ENCODE measurements at regions not wholly inside any gene's neighbourhood (a gene's known extent, or its start where the extent isn't known, plus 50 kb on each side); places are given as distances from the start of the nearest gene placed in this dataset.

- H3K9ac ChIP-seq (ENCODE audit: low read length), result no peak overlapping the region
- no peaks in the 10 kb centered on the region for H3K9me3 ChIP-seq (ENCODE audit: low read length)
- no peaks in the 10 kb centered on the region for H3K4me1 ChIP-seq (ENCODE audit: low read length)
- no peaks in the 10 kb centered on the region for H4K20me1 ChIP-seq (ENCODE audit: insufficient read depth, low read depth, low read length)
- H3K27me3 ChIP-seq (ENCODE audit: low read length), result no peaks in the 10 kb centered on the region
- no peaks in the 10 kb centered on the region for H3K79me2 ChIP-seq (ENCODE audit: low read length)
- H2AFZ ChIP-seq (ENCODE audit: low read length), result no peak overlapping the region
- H3K27ac ChIP-seq (ENCODE audit: low read length), result no peak overlapping the region
- no peaks in the 10 kb centered on the region for H3K9me2 ChIP-seq (replicated peaks; ENCODE audit: insufficient read depth, low read length)
- H3K4me3 ChIP-seq (ENCODE audit: low read length), result no peak overlapping the region
- H3K4me2 ChIP-seq (ENCODE audit: low read depth, low read length, poor library complexity, severe bottlenecking), result no peak overlapping the region
- no peaks in the 10 kb centered on the region for H3K36me3 ChIP-seq (ENCODE audit: insufficient read depth, low read length)
- DNase-seq, result no peak
Observed at GRCh38 chr9:106535439-106535838, 327.5 kb upstream of the ZNF462 start.

GRCh38 chr9:106557996-106558667 lies 304.8 kb upstream of the ZNF462 start:
- no peak overlapping the region for H3K27ac ChIP-seq (ENCODE audit: low read length)
- H3K9me3 ChIP-seq (ENCODE audit: low read length), result no peaks in the 10 kb centered on the region
- H2AFZ ChIP-seq (ENCODE audit: low read length), result no peak overlapping the region
- no peak overlapping the region for H3K4me3 ChIP-seq (ENCODE audit: low read length)
- H3K9me2 ChIP-seq (replicated peaks; ENCODE audit: insufficient read depth, low read length), result no peaks in the 10 kb centered on the region
- no peaks in the 10 kb centered on the region for H4K20me1 ChIP-seq (ENCODE audit: insufficient read depth, low read depth, low read length)
- no peaks in the 10 kb centered on the region for H3K4me1 ChIP-seq (ENCODE audit: low read length)
- H3K4me2 ChIP-seq (ENCODE audit: low read depth, low read length, poor library complexity, severe bottlenecking), result no peak overlapping the region
- H3K9ac ChIP-seq (ENCODE audit: low read length), result no peak overlapping the region
- no peaks in the 10 kb centered on the region for H3K79me2 ChIP-seq (ENCODE audit: low read length)
- no peak for DNase-seq
- H3K27me3 ChIP-seq (ENCODE audit: low read length), result no peaks in the 10 kb centered on the region
- H3K36me3 ChIP-seq (ENCODE audit: insufficient read depth, low read length), result no peaks in the 10 kb centered on the region

GRCh38 chr9:106560540-106560939 lies 302.4 kb upstream of the ZNF462 start:
- no peaks in the 10 kb centered on the region for H4K20me1 ChIP-seq (ENCODE audit: insufficient read depth, low read depth, low read length)
- no peaks in the 10 kb centered on the region for H3K36me3 ChIP-seq (ENCODE audit: insufficient read depth, low read length)
- no peak overlapping the region for H3K4me3 ChIP-seq (ENCODE audit: low read length)
- H3K4me1 ChIP-seq (ENCODE audit: low read length), result no peaks in the 10 kb centered on the region
- no peak overlapping the region for H2AFZ ChIP-seq (ENCODE audit: low read length)
- no peaks in the 10 kb centered on the region for H3K9me3 ChIP-seq (ENCODE audit: low read length)
- no peaks in the 10 kb centered on the region for H3K79me2 ChIP-seq (ENCODE audit: low read length)
- H3K9me2 ChIP-seq (replicated peaks; ENCODE audit: insufficient read depth, low read length), result 0 out of 2 replicates have a peak, but pooled peaks cover 7% of the 10 kb centered on the region
- DNase-seq, result peak; percentile 43
- H3K27me3 ChIP-seq (ENCODE audit: low read length), result no peaks in the 10 kb centered on the region
- no peak overlapping the region for H3K4me2 ChIP-seq (ENCODE audit: low read depth, low read length, poor library complexity, severe bottlenecking)
- H3K27ac ChIP-seq (ENCODE audit: low read length), result no peak overlapping the region
- no peak overlapping the region for H3K9ac ChIP-seq (ENCODE audit: low read length)

- Histone ChIP-seq H3K27me3 (ENCODE audit: low read length) (no peaks in the 10 kb centered on the region), H4K20me1 (ENCODE audit: insufficient read depth, low read depth, low read length) (no peaks in the 10 kb centered on the region), H3K79me2 (ENCODE audit: low read length) (no peaks in the 10 kb centered on the region), H3K27ac (ENCODE audit: low read length) (no peak overlapping the region), H3K9me3 (ENCODE audit: low read length) (peaks cover 6% of the 10 kb centered on the region; the same call in 1 of the 2 replicates), H3K4me3 (ENCODE audit: low read length) (no peak overlapping the region), H3K4me1 (ENCODE audit: low read length) (no peaks in the 10 kb centered on the region), H3K36me3 (ENCODE audit: insufficient read depth, low read length) (no peaks in the 10 kb centered on the region), H3K4me2 (ENCODE audit: low read depth, low read length, poor library complexity, severe bottlenecking) (no peak overlapping the region), H3K9me2 (replicated peaks; ENCODE audit: insufficient read depth, low read length) (no peaks in the 10 kb centered on the region), H2AFZ (ENCODE audit: low read length) (no peak overlapping the region), H3K9ac (ENCODE audit: low read length) (no peak overlapping the region)
- DNase-seq, result no peak
Observed at GRCh38 chr9:106575823-106576222, 287.1 kb upstream of the ZNF462 start.

GRCh38 chr9:106576232-106576760 lies 286.7 kb upstream of the ZNF462 start:
- Histone ChIP-seq H4K20me1 (ENCODE audit: insufficient read depth, low read depth, low read length) (no peaks in the 10 kb centered on the region), H3K4me2 (ENCODE audit: low read depth, low read length, poor library complexity, severe bottlenecking) (no peak overlapping the region)
- DNase-seq, result no peak

GRCh38 chr9:106577121-106577520 lies 285.8 kb upstream of the ZNF462 start:
- Histone ChIP-seq H2AFZ (ENCODE audit: low read length) (no peak overlapping the region), H3K36me3 (ENCODE audit: insufficient read depth, low read length) (no peaks in the 10 kb centered on the region), H3K27ac (ENCODE audit: low read length) (no peak overlapping the region), H3K4me2 (ENCODE audit: low read depth, low read length, poor library complexity, severe bottlenecking) (no peak overlapping the region), H3K9ac (ENCODE audit: low read length) (no peak overlapping the region), H3K79me2 (ENCODE audit: low read length) (no peaks in the 10 kb centered on the region), H3K27me3 (ENCODE audit: low read length) (no peaks in the 10 kb centered on the region), H3K9me2 (replicated peaks; ENCODE audit: insufficient read depth, low read length) (no peaks in the 10 kb centered on the region), H3K9me3 (ENCODE audit: low read length) (peaks cover 6% of the 10 kb centered on the region; the same call in 1 of the 2 replicates), H3K4me3 (ENCODE audit: low read length) (no peak overlapping the region), H3K4me1 (ENCODE audit: low read length) (no peaks in the 10 kb centered on the region), H4K20me1 (ENCODE audit: insufficient read depth, low read depth, low read length) (no peaks in the 10 kb centered on the region)
- no peak for DNase-seq

More at GRCh38 chr9:106576232-106576760, 286.7 kb upstream of the ZNF462 start:
- H3K36me3 ChIP-seq (ENCODE audit: insufficient read depth, low read length), result no peaks in the 10 kb centered on the region
- H3K27ac ChIP-seq (ENCODE audit: low read length), result no peak overlapping the region
- H3K9me3 ChIP-seq (ENCODE audit: low read length), result peaks cover 6% of the 10 kb centered on the region; the same call in 1 of the 2 replicates
- no peaks in the 10 kb centered on the region for H3K27me3 ChIP-seq (ENCODE audit: low read length)
- H2AFZ ChIP-seq (ENCODE audit: low read length), result no peak overlapping the region
- H3K4me3 ChIP-seq (ENCODE audit: low read length), result no peak overlapping the region
- H3K9ac ChIP-seq (ENCODE audit: low read length), result no peak overlapping the region
- no peaks in the 10 kb centered on the region for H3K79me2 ChIP-seq (ENCODE audit: low read length)
- H3K9me2 ChIP-seq (replicated peaks; ENCODE audit: insufficient read depth, low read length), result no peaks in the 10 kb centered on the region
- H3K4me1 ChIP-seq (ENCODE audit: low read length), result no peaks in the 10 kb centered on the region

- Histone ChIP-seq H4K20me1 (ENCODE audit: insufficient read depth, low read depth, low read length) (no peaks in the 10 kb centered on the region), H3K4me3 (ENCODE audit: low read length) (no peak overlapping the region), H3K36me3 (ENCODE audit: insufficient read depth, low read length) (no peaks in the 10 kb centered on the region), H3K9me2 (replicated peaks; ENCODE audit: insufficient read depth, low read length) (no peaks in the 10 kb centered on the region), H2AFZ (ENCODE audit: low read length) (no peak overlapping the region), H3K9me3 (ENCODE audit: low read length) (peaks cover 6% of the 10 kb centered on the region; the same call in 1 of the 2 replicates), H3K9ac (ENCODE audit: low read length) (no peak overlapping the region), H3K27me3 (ENCODE audit: low read length) (no peaks in the 10 kb centered on the region), H3K4me1 (ENCODE audit: low read length) (no peaks in the 10 kb centered on the region), H3K79me2 (ENCODE audit: low read length) (no peaks in the 10 kb centered on the region), H3K4me2 (ENCODE audit: low read depth, low read length, poor library complexity, severe bottlenecking) (no peak overlapping the region), H3K27ac (ENCODE audit: low read length) (no peak overlapping the region)
- DNase-seq, result no peak
Observed at GRCh38 chr9:106580546-106580945, 282.4 kb upstream of the ZNF462 start.

GRCh38 chr9:106581973-106582372 lies 281.0 kb upstream of the ZNF462 start:
- Histone ChIP-seq H3K4me3 (ENCODE audit: low read length) (no peak overlapping the region), H3K9me3 (ENCODE audit: low read length) (peaks cover 6% of the 10 kb centered on the region; the same call in 1 of the 2 replicates), H3K9me2 (replicated peaks; ENCODE audit: insufficient read depth, low read length) (no peaks in the 10 kb centered on the region), H3K27ac (ENCODE audit: low read length) (no peak overlapping the region), H3K9ac (ENCODE audit: low read length) (no peak overlapping the region), H3K4me1 (ENCODE audit: low read length) (no peaks in the 10 kb centered on the region), H3K79me2 (ENCODE audit: low read length) (no peaks in the 10 kb centered on the region), H3K36me3 (ENCODE audit: insufficient read depth, low read length) (no peaks in the 10 kb centered on the region), H2AFZ (ENCODE audit: low read length) (no peak overlapping the region), H3K4me2 (ENCODE audit: low read depth, low read length, poor library complexity, severe bottlenecking) (no peak overlapping the region), H3K27me3 (ENCODE audit: low read length) (no peaks in the 10 kb centered on the region), H4K20me1 (ENCODE audit: insufficient read depth, low read depth, low read length) (no peaks in the 10 kb centered on the region)
- no peak for DNase-seq

Measured in Karpas-422 (cell line).